ENCODE measurements at regions not wholly inside any gene's neighbourhood (a gene's known extent, or its start where the extent isn't known, plus 50 kb on each side); places are given as distances from the start of the nearest gene placed in this dataset.

- TF ChIP-seq, protein P1, sequence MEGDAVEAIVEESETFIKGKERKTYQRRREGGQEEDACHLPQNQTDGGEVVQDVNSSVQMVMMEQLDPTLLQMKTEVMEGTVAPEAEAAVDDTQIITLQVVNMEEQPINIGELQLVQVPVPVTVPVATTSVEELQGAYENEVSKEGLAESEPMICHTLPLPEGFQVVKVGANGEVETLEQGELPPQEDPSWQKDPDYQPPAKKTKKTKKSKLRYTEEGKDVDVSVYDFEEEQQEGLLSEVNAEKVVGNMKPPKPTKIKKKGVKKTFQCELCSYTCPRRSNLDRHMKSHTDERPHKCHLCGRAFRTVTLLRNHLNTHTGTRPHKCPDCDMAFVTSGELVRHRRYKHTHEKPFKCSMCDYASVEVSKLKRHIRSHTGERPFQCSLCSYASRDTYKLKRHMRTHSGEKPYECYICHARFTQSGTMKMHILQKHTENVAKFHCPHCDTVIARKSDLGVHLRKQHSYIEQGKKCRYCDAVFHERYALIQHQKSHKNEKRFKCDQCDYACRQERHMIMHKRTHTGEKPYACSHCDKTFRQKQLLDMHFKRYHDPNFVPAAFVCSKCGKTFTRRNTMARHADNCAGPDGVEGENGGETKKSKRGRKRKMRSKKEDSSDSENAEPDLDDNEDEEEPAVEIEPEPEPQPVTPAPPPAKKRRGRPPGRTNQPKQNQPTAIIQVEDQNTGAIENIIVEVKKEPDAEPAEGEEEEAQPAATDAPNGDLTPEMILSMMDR (IDR thresholded peaks at IDR 0.05) = no peak
- TF ChIP-seq POLR2A (IDR thresholded peaks at IDR 0.05) = no peak
Measured at GRCh38 chr11:116109228-116109627, 605.0 kb upstream of the CADM1 start.
